ENCODE measurements at regions not wholly inside any gene's neighbourhood (a gene's known extent, or its start where the extent isn't known, plus 50 kb on each side); places are given as distances from the start of the nearest gene placed in this dataset.

DNA sequence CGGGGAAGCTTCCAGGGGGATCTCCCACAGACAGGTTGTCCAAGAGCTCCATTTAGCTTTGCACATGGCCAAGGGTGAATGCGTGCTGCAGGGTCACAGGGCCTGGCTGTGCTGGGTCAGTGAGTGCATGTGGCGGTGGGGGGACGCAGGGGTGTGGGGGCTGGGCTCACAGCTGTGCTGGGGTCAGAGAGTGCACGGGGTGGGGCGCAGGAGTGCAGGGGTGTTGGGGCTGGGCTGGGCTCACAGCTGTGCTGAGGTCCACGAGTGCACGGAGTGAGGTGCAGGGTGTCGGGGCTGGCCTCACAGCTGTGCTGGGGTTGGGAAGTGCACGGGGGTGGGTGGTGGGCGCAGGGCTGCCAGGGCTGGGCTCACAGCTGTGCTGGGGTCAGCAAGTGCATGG, 557.7 kb downstream of the BRD1 start:
- DNase-seq, result no peak

DNA sequence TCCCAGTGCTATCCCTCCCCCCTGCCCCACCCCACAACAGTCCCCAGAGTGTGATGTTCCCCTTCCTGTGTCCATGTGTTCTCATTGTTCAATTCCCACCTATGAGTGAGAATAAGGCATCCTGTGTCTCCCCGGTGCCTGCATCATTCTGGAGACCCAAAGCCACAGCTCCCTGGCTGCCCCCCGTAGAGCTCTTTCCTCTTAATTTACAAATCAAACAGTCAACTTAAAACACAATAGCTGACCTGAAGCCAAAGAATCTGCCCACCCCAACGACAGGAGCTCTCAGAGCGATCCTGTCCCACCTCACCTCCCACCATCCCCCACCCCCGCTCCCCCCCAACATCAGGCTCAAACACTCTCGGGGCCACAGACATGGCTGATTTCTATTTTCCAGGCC, 558.3 kb downstream of the BRD1 start:
- DNase-seq, result no peak

DNA sequence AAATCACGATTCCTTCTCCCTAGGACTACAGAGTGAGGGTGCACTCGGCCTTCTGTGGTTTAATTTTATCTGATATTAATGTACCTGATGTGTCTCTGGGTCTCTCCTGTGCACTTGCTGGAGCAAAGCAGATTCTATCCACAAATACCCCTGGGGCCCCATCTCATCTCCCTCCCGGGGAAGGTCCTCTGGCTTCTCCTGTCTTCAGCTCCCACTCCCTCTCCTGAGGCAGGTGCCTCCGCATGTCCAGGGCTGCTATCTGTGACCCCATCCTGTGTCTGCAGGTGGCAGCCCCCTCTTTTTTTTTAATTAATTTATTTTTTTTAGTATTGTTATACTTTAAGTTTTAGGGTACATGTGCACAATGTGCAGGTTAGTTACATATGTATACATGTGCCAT, 558.7 kb downstream of the BRD1 start:
- no peak for DNase-seq

DNA sequence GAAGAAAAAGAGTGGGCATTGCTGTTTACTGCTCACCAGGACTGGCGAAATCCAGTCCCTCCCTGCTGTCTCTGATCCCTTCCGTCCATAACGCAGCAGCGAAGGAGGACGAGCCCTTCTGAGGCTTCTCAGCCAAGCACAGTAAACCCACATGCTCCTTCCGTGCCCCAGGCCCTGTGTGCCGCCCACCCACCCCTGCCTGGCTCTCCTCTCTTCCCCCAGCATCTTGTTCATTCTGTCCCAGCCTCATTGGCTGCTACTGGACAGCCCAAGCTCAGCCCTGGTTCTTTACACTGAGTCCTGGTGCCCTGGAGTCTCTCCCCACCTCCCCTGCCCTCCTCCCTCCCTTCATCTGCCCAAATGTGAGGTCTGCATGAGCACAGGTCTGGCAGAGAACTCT, 559.7 kb downstream of the BRD1 start:
- DNase-seq, result no peak

DNA sequence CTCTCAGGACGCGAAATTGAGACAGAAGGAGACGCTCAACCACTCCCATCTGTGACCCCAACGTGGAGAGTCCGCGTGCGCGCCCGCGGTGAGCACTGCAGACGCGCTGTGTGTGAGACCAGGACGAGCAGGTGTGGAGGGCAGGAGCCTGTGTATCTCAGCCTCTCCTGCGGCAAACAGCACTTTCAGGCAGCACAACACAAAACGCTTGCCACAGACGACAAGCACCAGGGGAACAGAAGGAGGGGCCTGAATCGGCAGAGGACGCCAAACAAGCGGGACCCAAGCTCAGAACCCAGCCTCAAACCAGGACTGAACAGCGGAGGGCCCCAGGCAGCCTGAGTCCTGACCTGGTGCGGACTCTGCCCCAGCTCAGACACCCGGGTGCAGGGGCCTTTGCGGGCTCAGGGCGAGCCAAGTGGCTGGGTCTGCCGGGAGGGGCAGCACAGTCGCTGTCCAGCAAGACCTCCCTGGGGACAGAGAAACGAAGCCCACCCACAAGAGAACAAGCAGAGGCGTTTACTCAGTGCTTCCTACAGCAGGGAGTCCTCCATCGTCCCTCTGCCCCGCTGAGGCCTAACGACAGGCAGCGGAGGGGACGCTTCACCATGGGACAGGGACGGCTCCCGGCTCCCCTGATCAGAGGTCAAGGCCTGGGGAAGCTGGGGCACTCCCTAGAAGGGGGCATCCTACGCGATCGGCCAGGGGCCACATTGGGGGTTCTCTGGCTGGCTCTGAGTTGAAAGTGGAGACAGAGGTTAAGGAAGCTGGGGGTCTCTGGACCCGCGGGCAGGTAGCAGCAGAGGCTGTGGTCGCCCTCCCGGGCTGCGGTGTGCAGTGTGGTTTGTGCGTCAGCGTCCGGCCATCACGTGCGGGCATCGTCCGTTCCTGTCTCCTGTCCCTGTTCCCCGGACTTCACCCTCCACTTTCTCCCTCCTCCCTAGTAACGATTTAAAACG, 560.8 kb downstream of the BRD1 start:
- no peak for DNase-seq

DNA sequence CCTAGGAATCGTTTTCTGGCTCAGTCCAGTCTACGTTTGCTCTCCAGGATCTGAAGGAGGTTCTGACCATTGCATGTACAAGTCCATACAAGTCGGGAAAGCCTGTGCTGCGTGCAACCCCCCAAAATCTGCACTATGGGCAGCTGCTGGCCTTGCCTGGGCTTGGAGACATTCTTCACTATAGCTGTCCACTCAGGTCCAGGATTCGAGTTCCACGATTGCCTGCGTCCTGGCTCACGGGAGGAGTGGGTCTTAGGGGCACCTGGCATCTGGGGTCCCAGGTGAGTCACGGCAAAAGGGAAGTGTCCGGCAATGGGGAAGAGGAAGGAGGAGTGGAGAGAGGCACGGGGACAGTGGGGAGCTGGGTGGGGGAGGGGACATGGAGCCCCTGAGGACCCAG, 563.0 kb downstream of the BRD1 start:
- no peak for DNase-seq

DNA sequence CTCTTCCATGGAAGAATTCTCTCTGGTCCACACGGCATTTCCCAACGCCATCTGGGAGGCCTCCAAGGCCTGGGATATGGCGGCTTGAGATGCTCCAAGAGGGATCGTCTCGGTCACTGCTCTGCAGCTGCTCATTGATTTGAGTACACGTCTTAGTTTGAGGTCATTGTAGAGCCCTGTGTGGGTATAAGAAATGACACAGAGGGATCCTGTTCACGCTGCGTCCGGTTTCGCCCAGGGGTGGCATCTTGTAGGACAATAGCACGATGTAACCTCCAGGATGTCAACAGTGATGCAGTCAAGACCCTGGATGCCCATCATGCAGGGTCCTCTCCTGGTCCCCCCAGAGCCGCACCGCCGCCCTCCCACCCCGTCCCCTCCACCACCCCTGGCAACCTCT, 564.6 kb downstream of the BRD1 start:
- no peak for DNase-seq

DNA sequence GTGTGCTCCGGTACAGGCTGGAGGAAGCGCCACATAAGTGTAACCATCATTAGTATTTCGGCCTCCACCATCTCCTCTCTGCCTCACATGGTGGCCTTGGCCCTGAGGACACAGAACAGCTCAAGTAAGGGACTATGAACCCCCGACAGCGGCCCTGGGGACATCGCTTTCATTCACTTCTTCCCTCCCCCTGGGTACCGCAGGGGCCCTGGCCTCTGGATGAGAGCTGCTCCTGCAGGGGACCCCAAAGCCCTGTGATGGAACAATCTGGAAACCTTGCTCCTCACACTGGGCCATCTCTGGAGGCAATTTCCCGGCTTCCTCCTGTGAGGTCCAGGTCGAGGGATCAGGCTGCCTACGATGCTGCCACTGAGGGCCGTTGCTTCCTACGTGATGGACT, 565.5 kb downstream of the BRD1 start:
- DNase-seq, result no peak

DNA sequence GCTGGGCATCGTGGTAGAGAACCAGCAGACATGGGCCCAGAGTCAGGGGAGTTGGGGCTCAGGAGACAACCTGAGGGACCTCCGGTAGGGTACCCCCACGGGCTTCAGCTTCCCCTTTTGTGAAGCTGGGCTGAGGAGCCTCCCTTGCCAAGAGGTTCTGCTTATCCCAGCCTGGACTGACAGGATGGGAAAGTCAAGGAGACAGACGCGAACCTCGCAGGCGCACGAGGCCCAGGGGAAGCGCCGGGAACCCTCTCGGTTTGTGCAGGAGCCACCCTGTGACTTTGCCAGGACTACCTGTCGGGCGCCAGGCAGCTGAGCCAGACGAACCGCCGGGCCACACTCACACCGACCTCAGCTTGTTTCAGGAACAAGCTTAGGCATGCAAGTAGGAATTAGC, 566.1 kb downstream of the BRD1 start:
- no peak for DNase-seq

DNA sequence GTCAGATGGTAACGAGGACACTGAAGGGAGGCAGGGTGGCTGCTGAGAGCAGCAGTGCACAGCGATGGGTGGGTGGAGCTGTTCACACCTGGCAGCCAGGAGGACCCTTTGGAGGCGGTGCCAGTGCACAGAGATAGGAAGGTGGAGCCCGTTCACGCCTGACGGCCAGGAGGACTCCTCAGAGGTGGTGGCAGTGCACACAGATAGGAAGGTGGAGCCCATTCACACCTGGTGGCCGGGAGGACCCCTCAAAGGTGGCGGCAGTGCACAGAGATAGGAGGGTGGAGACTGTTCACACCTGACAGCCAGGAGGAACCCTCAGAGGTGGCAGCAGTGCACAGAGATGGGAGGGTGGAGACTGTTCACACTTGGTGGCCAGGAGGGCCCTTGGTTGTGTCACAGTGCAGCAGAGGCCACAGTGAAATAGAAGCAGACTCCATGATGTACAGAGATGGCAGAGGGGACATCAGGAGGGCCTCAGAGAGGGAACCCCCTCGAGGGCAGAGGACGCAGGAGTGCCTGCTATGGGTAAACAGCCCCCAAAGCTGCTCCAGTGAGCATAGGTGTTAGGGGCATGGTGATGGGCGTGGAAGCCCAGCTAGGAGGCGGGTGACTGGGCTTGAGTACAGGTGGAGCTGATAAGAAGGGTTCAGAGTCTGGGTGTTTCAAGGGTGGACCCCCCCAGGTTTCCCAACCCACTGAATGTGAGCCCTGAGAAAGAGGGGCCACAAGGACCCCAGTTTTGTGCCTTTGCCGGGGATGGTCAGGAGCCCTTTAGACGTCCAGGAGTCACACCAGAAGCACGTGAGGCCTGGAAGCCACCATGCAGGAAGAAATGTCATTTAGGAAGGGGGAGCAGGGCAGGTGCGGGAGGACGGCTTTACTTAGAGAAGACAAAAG, 566.7 kb downstream of the BRD1 start:
- no peak for DNase-seq

DNA sequence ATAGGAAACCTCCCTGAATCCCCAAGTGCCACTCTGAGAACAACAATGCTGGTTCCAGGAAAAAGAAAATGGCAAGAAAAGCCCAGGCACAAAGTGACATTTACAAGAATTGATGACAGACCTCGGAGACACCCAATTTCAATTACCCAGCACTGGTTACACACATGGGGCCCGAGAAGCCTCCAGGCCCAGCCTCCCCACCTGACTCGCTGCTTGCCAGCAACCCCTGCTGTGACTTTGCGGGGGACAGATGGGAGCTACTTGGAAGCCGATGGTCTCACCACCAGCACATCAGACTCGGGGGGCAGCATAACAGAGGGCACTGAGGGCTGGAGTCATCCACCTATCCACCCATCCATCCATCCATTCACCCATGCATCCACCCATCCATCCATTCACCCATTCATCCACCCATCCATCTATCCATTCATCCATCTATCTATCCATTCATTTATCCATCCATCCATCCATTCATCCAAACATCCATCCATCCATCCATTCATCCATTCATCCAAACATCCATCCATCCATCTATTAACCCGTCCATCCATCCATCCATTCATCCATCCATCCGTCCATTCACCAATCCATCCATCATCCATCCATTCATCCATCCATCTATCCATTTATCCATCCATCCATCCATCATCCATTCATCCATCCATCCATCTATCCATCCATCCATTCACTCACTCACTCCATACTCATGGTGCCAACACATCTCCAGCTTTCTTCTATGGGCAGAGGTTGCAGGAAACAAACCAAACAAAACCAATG, 567.6 kb downstream of the BRD1 start:
- no peak for DNase-seq

DNA sequence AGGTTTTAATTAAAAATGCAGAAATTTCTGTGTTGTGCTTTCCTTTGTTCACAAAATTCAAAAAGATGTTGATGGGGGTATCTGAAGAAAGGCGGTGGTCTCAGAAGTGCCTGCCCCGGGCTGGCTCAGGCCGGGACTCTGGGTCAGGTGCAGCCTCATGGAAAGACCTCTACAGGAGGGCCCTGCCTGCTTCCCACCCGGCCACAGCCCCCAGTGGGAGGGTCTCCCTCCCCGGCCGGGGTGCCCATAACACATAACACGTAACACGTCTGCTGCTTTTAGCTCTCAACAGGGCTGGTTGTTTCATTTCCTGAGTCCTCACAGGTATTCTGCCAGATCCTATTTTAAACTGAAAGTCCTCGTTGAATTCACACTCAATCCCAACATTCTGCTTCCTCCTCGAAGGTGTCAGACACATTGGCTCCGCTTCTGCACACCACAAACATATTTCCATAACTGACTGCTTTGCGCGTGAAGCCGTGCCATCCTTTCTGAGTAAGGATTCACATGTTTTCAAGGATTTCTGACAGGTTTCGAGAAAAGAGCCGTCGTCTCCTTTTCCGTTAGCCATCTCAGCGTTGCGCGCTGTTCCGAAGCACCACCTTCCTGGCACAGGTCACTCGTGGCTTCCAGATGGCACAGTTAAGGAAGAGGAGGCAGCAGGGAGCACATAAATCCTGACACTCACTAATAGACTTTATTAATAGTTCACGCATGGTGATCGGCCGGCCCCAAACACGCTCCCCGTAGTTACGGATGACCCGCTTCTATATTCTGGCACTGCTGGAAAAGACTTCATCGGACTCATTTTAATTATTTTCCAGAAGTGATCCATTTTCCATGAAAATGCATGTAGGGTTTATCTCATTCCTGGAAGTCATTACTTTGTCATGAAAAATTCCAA, 569.3 kb downstream of the BRD1 start:
- no peak for DNase-seq

DNA sequence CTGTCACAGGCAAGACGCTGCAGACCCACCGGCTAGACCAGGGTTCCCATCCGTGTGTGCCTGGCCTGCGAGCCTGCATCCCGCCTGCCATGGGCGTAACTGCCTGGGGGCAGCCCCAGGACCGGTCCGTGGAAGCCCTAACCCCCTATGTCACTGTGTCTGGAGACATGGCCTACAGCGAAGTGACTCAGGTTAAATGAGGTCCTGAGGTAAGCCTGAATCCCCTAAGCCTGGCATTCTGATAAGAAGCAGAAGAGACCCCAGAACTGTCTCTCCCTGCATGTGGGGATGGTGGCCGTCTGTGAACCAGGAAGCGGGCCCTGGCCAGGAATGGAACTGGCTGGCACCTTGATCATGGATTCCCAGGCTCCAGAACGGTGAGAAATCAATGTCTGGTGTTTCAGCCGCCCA, 570.1 kb downstream of the BRD1 start:
- no peak for DNase-seq

DNA sequence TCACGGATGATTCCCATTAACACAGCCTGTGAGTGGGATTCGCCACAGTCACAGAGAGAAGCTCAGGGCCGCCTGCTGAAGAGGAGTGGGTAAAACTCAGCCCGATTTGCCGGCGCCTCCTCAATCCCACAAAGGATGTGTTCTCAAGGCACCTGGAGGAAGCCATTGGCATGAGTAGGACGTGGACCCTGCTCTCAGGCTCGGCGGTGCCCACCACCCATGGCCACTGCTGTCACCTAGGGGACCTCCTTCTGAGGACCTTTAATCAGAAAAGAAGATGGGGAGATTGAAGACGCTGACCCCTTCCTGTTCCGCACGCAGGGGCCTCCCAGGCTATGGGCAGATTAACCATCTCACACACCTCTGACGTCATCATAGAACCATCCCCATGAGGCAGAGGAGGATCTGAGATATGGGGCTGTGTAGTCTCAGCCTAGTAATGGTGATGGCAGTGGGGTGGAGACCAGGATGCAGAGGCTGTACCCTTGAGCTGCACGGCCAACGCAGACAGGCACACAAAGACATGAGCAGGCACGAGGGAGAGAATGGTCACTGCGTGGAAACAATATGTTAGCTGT, 571.8 kb downstream of the BRD1 start:
- DNase-seq, result no peak

DNA sequence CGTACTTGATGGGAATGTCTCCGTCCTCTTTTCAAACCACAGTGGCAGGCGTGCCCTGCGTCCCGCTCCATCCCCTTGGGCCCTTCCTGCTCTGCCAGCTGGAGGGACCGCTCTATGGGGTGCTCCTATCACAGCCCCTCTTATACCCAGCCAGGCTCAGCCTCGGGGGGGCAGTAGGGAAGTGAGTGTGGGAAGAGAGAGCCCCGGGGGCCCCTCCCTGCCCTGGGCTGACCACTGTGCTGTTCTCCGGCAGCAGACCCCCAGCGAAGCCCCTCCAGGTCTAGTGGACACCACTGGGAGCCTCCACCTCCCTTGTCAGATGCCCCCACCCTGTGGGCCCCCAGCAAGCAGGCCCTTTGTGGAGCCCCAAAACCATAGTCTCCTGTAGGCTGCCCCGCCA, 572.5 kb downstream of the BRD1 start:
- DNase-seq, result no peak

DNA sequence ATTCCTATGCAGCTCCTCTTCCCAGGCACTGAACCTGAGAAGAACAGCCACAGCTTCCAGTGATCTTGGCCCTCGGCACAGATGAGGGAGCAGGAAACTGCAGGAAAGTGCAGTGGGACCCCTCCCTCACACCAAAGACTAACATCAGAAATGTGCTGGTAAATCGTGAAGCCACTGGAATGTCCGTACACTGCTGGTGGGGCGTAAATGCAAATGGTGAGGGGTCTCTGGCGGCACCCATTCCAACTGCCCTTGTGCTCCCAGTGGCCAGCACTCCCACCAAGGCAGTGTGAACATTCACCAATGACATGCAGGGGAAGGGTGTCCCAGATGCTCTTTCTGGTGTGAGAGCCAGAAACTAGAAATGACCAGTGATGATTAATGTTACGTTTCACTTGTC, 574.0 kb downstream of the BRD1 start:
- DNase-seq, result no peak

DNA sequence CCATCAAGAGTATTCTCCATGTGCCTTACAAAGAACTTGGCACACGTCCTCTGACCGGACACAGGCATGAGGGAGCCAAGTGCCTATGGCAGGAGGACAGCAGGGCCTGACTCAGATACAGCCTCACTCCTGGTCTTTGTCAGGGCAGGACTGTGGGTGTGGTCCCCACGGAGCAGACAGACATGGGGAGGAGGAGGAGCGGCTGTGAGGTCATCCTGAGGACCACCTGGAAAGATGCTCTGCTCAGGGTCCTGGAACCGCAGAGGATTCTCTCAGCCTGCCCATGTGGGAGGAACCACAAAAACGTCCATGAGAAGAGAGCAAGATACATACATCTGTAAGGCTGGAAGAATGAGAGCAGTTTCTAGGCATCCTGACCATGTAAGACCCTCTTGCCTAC, 576.3 kb downstream of the BRD1 start:
- no peak for DNase-seq

DNA sequence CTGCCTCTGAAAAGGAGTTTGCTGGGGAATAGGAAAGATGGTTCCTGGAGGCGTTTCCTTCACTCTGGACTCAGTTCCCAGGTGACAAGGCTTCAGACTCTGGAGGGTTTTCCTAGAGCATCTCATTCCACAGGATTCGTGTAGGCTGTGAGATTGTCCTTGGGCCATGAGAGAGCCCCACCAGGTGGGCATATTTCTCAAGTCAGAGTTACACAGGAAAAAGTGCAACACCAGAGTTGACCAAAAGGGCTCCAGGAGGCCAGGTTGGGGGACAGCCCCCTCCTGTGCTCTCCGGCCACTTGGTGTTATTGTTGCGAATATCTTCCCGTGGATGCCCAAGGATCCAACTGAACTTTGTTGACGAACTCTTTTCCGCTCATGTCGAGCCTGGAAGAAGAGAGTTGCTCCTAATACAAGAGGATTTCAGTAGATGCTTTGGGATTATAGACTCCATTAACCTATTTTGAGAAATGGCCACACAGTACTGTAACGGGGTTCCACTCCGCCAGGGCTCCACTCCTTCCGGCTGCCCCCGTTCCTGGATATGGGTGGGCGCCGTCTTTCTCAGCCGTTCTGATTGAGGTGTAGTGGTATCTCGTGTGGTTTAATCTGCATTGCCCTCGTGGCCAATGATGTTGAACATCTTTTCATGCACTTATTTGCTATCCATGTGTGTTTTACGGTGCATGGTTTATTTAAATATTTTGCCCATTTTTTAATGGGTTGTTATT, 580.3 kb downstream of the BRD1 start:
- DNase-seq, result no peak

DNA sequence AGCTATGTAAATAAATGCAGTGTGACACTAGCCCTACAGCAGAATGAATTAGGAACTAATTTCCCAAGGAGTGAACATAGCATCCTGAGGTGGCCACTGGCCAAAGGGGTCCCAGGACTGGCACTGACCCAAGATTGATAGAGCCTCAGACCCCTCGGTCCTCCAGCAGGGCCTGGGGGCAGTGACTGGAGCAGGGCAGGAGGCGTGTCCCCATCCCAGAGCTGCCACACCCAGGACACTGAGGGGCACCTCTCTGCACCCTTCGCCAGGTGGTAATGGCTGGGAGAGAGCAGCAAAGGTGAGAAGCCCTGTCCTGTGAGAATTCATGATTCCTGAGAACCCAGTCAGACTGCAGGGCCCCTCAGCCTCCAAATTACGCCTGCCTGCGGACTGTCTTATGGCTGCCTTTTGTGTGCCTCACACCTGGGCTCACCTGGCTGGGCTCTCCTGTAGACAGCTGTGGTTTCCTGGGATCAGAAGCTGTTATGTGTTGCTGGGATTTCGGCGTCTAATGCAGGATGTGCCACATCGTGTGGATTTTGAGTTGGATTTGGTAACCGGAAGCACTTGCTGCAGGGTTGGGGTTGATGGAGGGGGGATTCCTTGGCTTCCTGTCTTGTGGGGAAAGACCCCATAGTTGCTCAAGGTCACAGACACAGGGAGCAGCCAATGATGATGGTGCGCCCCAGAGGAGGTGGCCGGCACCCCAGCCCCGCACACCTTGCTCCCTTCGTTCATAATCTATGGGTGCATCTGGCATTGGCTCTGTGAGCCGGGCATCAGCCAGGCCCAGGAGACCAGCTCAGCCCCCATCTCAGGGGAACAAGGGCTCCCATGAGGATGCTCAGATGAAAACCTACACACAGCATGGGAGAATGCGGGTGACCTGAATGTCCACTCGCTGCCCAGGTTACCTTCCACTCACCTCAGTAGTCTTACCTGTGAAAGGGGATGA, 582.9 kb downstream of the BRD1 start:
- DNase-seq, result no peak

DNA sequence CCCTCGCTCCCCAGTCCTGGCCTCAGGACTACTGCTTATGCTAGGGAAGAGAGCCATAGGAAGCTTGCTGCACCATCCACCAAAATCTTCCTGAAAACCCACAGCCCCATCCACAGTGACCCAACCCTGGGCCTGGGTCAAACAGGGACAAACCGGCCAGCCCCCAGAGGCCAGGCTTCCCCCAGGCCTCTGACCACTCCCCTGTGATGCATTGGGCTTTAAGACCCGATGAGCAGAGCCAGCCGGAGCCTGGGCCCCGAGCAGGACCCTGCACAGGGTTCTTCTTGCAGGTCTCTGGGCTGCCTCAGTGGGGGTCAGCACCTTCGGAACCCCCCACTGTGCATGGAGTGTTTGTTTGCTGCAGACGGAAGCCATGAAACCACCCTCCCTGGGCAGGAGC, 583.7 kb downstream of the BRD1 start:
- no peak for DNase-seq

Data from CD4-positive, alpha-beta T cell treated with Interleukin-21 for 1 hour (primary cell).